ENCODE measurements at regions not wholly inside any gene's neighbourhood (a gene's known extent, or its start where the extent isn't known, plus 50 kb on each side); places are given as distances from the start of the nearest gene placed in this dataset.
"Not testable (repeated sequence)": the region's sequence is repeated elsewhere in the genome, so short reads cannot be mapped to it uniquely, and the experiment has no call there.

DNA sequence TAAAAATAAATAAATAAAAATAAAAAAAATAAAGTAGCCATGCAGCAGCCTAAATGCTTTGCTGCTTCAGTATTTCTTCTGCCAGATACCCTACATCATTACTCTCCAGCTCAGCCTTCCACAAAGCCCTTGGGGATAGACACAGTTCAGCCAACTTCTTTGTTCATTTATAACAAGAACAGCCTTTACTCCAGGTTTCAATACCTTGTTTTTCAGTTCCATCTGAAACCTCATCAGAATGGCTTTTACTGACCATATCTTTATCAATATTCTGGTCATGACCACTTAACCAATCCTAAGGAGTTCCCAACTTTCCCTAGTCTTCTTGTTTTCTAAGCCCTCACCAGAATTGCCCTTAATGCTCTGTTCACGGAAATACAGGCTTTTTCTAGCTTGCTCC is 128.3 kb upstream of the MED14 start:
- TF ChIP-seq POLR2AphosphoS5 (IDR thresholded peaks at IDR 0.05) (no peak), POLR2A (IDR thresholded peaks at IDR 0.05) (no peak), EP300 (IDR thresholded peaks at IDR 0.05) (no peak)
- TF ChIP-seq, protein P1, sequence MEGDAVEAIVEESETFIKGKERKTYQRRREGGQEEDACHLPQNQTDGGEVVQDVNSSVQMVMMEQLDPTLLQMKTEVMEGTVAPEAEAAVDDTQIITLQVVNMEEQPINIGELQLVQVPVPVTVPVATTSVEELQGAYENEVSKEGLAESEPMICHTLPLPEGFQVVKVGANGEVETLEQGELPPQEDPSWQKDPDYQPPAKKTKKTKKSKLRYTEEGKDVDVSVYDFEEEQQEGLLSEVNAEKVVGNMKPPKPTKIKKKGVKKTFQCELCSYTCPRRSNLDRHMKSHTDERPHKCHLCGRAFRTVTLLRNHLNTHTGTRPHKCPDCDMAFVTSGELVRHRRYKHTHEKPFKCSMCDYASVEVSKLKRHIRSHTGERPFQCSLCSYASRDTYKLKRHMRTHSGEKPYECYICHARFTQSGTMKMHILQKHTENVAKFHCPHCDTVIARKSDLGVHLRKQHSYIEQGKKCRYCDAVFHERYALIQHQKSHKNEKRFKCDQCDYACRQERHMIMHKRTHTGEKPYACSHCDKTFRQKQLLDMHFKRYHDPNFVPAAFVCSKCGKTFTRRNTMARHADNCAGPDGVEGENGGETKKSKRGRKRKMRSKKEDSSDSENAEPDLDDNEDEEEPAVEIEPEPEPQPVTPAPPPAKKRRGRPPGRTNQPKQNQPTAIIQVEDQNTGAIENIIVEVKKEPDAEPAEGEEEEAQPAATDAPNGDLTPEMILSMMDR (IDR thresholded peaks at IDR 0.05): no peak
- Histone ChIP-seq H3K4me3 (no peak overlapping the region), H3K4me1 (no peaks in the 10 kb centered on the region), H3K27me3 (no peaks in the 10 kb centered on the region), H3K9me3 (peaks cover 0 to 21% (median 0%) of the 10 kb centered on the region in 4 donors), H3K36me3 (no peaks in the 10 kb centered on the region), H3K27ac (no peak overlapping the region)
- DNase-seq (no peak), ATAC-seq (ENCODE audit: low FRiP score in 2 of 2) (no peak)
- WGBS, 2 donors: 76 to 77% methylated on average over 1 of the region's 1 CpG

- TF ChIP-seq, protein P1 (IDR thresholded peaks at IDR 0.05): no peak
- TF ChIP-seq POLR2A (IDR thresholded peaks at IDR 0.05) (no peak), POLR2AphosphoS5 (IDR thresholded peaks at IDR 0.05) (no peak), EP300 (IDR thresholded peaks at IDR 0.05) (no peak)
- no peaks in the 10 kb centered on the region for H3K36me3 ChIP-seq
- ATAC-seq (ENCODE audit: low FRiP score in 2 of 2) (no peak), DNase-seq (no peak)
- no peaks in the 10 kb centered on the region for H3K27me3 ChIP-seq
- no peaks in the 10 kb centered on the region for H3K4me1 ChIP-seq
- peaks cover 0 to 21% (median 0%) of the 10 kb centered on the region in 4 donors for H3K9me3 ChIP-seq
- WGBS, 2 donors: 83 to 94% methylated on average over 1 of the region's 1 CpG
- no peak overlapping the region for H3K4me3 ChIP-seq
- H3K27ac ChIP-seq: no peak overlapping the region
Observed at GRCh38 chrX:40864972-40865371, 129.6 kb upstream of the MED14 start.

- Histone ChIP-seq H3K27ac (no peak overlapping the region), H3K27me3 (no peaks in the 10 kb centered on the region), H3K36me3 (no peaks in the 10 kb centered on the region), H3K9me3 (peaks cover 0 to 11% (median 0%) of the 10 kb centered on the region in 4 donors), H3K4me3 (no peak overlapping the region), H3K4me1 (no peaks in the 10 kb centered on the region)
- TF ChIP-seq POLR2AphosphoS5 (IDR thresholded peaks at IDR 0.05) (no peak), EP300 (IDR thresholded peaks at IDR 0.05) (no peak)
- TF ChIP-seq, protein P1 (IDR thresholded peaks at IDR 0.05): no peak
- WGBS, 2 donors: 33 to 69% methylated on average over 1 to 2 of the region's 2 CpGs
- DNase-seq (no peak), ATAC-seq (ENCODE audit: low FRiP score in 2 of 2) (no peak)
Observed at GRCh38 chrX:40866893-40867292, 131.6 kb upstream of the MED14 start.

DNA sequence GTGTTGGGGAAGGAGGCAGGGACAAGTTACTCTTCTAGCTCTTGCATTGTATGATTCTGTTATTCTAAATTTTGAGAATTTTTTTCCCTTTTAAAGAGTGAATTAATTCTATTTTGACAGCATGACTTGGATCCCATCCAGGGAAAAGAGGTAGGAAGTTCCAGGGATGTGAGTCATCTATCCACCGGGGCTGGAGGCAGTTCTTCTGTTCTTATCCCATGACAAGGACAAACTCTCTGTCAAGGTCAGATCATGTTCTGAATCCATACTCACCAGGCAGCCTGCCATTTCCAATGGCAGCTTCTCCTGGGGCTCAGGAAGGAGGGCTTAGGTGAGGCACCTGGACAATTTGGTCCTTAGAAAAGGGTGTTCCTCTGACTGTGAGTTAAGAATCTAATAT is 132.0 kb upstream of the MED14 start:
- peaks cover 0 to 6% (median 0%) of the 10 kb centered on the region in 4 donors for H3K9me3 ChIP-seq
- H3K36me3 ChIP-seq: no peaks in the 10 kb centered on the region
- no peaks in the 10 kb centered on the region for H3K4me1 ChIP-seq
- no peaks in the 10 kb centered on the region for H3K27me3 ChIP-seq
- WGBS, 2 donors: 13 to 36% methylated on average over 1 of the region's 1 CpG
- no peak overlapping the region for H3K27ac ChIP-seq
- TF ChIP-seq EP300 (IDR thresholded peaks at IDR 0.05) (no peak), POLR2AphosphoS5 (IDR thresholded peaks at IDR 0.05) (no peak), POLR2A (IDR thresholded peaks at IDR 0.05) (no peak)
- TF ChIP-seq, protein P1 (IDR thresholded peaks at IDR 0.05): no peak
- DNase-seq (no peak), ATAC-seq (ENCODE audit: low FRiP score in 2 of 2) (no peak)
- H3K4me3 ChIP-seq: no peak overlapping the region

GRCh38 chrX:40868868-40869267 is 133.5 kb upstream of the MED14 start:
- DNase-seq: no peak
- no peak overlapping the region for H3K4me3 ChIP-seq
- no peak for ATAC-seq (ENCODE audit: low FRiP score in 2 of 2)
- no peak overlapping the region for H3K27ac ChIP-seq
- no peaks in the 10 kb centered on the region for H3K27me3 ChIP-seq
- no peaks in the 10 kb centered on the region for H3K36me3 ChIP-seq
- TF ChIP-seq, protein P1 (IDR thresholded peaks at IDR 0.05): no peak
- no peak for TF ChIP-seq POLR2AphosphoS5 (IDR thresholded peaks at IDR 0.05)
- TF ChIP-seq EP300 (IDR thresholded peaks at IDR 0.05): no peak
- TF ChIP-seq POLR2A (IDR thresholded peaks at IDR 0.05): no peak
- WGBS, 2 donors: 92 to 97% methylated on average over 3 of the region's 3 CpGs
- H3K4me1 ChIP-seq: no peaks in the 10 kb centered on the region
- H3K9me3 ChIP-seq: no peaks in the 10 kb centered on the region

DNA sequence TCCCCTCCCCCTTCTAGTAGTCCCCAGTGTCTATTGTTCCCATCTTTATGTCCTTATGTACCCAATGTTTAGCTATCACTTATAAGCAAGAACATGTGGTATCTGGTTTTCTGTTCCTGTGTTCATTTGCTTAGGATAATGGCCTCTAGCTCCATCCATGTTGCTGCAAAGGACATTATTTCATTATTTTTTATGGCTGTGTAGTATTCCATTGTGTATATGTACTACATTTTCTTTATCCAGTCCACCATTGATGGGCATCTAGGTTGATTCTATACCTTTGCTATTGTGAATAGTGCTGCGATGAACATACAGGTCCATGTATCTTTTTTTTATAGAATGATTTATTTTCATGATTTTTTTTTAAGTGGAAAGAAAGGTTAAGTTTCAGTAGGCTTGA is 135.6 kb upstream of the MED14 start:
- not testable (repeated sequence) for ATAC-seq (ENCODE audit: low FRiP score in 2 of 2); H3K4me3 ChIP-seq; DNase-seq; H3K9me3 ChIP-seq; H3K4me1 ChIP-seq; H3K36me3 ChIP-seq; H3K27ac ChIP-seq; H3K27me3 ChIP-seq
- 96 to 97% methylated on average over 1 of the region's 1 CpG for WGBS, 2 donors

All from upper lobe of left lung (tissue), 6 donors.